Fibroblast of skin of back (primary cell): ENCODE measurements at regions not wholly inside any gene's neighbourhood (a gene's known extent, or its start where the extent isn't known, plus 50 kb on each side); places are given as distances from the start of the nearest gene placed in this dataset.

Source experiments
- DNase-seq: peaks from one replicate; pipeline ENCODE4 v3.0.0-alpha.2; 2013

DNA sequence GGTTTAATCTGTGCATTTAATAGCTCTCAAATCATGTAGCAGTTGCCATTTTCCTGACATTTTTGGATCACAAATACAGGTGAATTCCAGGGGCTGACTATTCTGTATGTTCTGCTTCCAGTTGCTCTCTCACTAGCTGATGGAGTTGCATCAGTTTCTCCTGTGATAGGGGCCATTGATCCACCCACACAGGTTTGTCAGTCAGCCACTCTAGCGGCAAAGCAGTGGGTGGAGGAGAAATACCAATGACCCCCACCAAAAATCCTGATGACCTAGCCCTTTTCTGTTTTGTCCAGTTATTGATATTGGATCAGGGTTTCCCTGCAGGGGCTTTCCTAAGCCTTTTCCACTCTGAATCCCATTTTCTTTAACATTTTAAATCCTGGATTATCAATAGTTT is 72.3 kb upstream of the BTN3A2 start:
- DNase-seq: no peak

DNA sequence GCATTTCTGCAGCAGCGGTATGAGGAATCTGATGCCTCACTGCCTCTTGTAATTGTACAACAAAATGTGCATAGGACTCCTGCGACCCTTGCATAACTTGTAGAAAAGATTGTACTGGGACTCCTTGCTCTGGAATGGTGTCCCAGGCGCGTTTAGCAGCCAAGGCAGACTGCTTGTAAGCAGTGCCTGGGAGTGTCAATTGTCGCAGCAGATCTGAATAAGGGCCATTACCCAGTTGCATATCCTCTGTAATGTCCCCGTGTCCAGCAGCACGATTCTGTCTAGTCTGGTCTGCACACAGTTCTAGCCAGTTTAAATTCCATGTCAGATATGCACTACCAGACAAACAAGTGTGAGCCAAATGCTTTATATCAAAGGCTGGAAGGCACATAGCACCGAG is 70.7 kb upstream of the BTN3A2 start:
- no peak for DNase-seq

DNA sequence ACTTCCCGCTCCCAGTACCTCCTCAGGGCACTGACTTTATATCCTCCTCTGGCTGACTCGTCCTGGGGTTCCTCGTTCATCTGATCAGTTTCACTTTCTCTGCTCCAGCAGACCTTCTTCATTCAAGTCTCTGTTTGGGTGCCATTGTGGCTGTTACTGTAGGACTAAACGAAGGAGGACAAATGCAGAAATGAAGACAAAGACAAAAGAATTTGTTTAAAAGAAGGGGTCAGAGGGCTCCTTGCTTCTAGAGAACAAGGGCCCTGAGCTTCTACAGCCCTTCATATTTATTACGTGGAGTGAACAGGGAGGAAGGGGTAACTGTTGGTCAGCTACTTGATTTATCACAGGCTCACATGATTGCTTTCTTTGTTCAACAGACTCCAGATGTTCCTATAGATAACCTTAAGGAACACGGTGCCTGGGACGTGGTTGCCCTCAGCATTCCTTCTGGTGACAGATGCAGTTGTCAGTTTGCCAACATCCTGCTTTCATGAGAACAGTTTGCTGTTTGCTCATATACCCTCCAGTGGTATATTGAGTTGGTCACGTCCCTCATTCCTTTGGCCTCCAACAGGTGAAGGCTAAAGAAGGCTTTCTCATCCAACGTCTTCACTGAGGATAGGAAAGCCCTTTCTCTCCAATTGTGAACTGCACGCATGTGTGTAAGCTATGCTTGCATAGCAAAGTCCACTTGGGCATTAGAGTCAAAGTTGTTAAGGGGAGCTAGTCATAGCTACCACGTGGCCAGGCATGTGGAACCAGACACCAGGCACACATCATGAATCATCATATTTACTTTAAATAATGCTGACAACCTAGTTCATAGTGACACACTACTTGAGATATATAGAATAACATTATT is 69.1 kb upstream of the BTN3A2 start:
- DNase-seq: peak; percentile 85

DNA sequence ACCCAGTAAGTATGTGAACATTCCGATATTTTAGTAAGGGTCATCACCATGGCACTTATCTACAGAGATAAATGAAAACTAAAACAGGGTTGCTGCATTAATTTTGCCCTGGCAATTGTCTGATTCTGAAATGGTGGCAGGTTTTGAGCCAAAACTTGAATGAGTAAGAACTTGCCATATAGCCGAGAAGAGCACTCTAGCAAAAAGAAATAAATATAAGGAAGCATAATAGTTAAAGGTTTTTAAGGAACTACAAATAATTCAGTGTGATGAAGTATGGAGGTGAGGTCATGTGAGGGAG is 68.5 kb upstream of the BTN3A2 start:
- no peak for DNase-seq

DNA sequence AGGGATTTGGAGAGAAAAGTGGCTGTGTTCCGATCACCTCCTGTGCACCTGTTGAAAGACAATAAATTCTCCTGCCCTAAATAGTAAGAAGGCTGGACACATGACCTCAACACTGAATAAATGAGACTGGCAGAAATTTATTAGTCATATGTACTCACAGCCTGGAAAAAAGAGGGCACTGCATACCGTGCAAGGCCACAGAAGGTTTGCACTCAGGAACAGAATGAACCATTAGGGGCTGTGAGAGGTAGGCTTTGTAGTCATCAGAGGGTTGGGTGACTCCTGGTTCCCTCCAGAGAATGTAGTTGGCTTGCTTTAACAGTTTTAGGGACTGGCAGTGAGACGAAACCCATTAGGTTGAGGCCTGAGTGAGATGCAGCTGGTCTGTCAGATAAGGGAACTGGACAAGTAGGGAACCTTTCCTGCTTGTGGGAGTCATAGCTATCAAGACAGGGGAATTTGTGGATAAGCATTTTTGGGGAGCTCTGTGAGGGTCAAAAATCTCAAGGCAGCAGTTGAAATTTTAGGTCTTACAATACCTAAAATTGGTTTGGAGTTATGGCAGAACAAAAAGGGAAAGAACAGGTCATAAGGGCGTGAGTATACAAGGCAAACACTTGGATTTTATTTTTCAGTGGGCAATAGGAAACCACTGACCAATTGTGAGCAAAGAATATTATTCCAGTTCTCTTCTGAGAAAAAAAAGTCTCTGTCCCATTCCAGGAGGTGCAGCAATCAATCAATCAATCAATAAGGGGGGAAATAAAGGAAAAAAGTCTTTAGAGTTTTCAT is 67.9 kb upstream of the BTN3A2 start:
- DNase-seq: peak; percentile 35

DNA sequence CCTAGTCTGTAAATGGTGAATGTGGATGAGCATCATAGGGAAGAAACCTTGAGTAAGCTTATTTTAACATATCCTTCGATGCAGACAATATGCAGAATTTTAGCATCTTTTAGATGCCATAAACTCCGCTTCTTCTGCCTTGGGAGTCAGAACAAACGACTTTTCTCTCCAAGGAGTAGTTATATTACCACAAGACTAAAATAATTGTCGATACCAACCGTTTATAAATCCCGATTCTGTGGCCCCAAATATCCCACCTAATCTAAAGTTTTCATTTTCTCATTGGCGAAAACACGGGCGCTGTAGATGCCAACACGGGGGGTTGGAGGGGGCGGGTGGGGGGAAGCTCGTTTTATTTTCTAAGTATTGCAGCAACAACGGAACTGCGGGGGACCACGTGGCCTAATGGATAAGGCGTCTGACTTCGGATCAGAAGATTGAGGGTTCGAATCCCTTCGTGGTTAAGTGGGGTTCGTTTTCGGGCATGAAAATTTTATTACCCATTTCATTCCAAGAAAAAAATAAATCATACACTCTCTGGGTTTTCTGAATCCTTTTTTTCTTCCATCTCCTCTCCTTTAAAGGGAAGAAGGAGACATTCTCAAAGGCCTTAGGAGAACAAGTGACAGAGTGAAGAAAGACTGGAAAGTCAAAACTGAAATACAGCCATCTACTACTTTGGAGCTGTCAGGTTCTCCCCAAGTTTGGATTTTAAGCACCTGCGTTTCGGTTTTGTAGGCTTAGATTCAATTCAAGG is 65.5 kb upstream of the BTN3A2 start:
- DNase-seq: peak; percentile 21

DNA sequence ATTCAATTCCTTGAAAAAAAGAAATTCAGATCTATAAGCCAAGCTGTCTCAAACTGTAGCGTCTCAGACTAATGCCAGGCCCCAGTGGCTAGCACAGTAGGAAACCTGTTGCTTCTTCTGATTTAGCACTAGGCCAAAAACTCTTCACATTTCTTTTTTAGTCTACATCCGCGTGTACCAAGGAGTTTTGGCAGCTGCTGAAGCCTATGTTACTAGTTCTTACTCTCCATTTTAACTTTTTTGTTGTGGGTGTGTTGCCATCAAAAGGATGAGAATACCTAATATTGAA is 65.0 kb upstream of the BTN3A2 start:
- DNase-seq: no peak

DNA sequence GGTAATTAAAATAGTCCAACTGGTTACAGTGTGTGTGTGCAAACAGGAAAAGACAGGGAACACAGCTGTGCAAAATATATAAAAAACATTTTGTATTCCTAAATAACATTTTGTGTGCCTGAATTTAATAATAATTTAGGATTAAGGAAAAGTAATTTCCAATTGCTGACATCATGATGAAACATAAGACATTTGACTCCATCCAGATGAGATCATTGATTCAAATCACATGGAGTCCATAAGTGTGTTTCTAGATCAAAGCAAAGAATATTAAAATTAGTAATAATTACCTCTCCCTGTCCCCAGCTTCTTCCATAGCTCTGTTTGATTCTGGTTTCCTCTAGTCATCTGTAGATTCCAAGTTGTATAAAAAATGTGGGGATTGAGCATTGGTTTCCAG is 64.6 kb upstream of the BTN3A2 start:
- no peak for DNase-seq

DNA sequence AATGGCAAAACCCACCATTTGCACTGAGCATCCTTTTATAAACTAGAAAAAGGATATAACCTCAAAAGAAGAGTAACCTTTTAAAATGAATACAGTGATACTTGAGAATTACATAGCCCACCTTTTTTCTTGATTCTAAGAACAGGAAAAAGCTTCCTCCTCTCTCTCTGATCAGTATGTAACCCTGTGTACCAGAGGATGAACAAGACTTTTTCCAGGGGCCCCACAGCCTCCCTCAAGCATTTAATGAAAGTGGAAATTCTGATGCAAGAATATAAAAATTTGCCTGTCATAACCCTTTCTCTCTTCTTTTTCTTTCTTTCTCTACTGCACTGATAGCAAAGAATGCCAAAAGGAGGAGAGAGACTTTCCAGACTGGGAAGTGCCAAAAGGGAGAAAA is 64.2 kb upstream of the BTN3A2 start:
- no peak for DNase-seq

DNA sequence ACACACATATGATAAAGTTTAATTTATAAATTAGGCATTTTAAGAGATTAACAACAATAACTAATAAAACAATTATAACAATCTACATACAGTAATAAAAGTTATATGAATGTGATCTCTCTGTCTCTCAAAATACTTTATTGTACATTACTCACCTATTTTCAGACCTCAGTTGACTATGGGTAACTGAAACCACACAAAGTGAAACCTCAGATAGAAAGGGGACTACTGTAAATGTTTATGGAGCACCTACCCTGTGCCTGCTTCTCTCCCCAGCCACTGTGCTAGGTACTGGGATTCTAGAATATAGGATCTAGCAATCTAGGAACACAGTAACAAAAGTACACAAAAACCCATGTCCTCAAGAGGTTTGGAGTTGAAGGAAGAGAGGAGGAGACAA is 63.4 kb upstream of the BTN3A2 start:
- DNase-seq: no peak

DNA sequence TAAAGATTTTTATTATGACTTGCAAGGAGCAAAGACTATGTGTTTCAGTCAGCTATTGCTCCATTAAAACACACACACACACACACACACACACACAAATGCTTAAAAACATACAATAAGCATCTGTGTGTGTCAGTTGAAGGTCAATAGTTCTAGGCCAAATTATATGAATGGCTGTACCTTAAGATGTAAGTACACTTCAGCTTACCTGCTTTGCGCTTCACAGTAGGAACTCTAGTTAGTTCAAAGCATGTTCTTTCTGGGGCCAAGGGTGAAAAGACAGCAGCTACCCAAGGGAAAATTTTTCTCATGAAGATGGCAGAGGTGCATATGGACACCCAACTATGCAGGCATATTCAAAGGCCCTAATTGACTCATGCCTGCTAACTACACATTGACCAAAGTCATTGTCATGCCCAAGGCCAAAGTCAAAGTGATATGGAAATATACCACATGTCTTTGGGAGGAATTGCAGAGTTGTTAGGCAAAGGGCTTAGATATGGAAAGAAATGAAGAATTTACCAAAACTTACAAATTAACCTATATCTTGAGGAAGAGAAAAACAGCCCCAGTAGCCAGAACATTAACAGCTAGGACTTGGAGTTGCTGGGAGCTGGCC is 61.9 kb upstream of the BTN3A2 start:
- DNase-seq: no peak

DNA sequence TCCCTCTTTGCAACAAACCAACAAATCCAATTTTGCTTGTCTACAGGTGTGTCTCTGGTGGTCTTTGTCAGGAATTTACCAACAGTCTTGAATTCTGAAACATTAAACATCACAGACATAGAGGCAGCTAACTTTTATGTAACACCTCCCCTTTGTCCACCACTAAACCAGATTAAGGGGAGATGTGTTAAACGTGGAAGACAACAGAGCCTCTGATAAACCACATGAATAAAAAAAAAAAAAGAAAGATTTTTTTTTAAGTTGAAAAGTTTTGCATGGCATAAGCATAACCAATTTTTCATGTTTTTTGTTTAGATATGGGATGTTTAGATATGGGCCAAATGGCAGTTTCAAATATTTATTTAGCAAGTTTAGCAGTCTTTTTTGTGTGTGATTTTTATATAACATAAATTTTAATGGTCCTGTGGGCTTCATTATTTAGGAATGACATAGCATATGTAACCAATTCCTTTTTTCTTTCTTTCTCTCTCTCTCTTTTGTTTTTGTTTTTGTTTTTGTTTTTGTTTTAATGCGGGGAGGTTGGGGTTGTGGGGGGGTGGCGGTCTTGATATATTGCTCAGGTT is 60.7 kb upstream of the BTN3A2 start:
- no peak for DNase-seq

DNA sequence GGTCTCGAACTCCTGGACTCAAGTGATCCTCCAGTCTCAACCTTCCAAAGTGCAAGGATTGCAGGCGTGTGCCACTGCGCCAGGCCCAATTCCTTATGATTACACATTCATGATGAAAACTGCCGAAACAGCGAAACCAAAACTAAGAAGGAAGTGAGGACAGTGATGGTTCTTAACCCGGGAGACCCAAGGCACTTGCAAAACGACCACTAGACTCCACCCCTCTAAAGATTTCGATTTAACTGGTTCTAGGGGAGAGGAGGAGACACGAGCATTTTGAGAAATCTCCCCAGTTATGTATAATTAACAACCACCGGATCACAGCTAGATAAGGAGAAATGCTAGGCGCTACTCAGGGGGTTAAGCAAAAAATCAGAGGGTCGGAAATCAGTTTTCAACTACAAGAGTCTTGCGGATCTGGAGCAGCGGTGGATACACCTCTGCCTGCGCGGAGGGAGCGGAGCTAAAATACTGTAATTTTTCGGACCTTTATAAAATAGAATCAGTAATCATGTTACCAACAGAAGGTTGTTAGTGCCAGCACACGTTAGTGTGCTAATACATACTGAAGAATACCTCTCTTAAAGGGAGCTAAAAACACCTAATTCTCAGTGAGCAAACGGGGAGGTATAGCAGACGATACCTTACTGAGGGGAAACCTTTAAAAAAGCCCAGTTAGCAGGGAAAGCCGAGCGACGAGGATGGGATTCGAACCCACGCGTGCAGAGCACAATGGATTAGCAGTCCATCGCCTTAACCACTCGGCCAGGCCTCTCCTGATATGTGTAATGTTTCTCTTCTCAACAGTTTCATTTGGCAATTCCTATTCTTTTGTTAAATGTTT is 60.0 kb upstream of the BTN3A2 start:
- DNase-seq: peak; percentile 77

DNA sequence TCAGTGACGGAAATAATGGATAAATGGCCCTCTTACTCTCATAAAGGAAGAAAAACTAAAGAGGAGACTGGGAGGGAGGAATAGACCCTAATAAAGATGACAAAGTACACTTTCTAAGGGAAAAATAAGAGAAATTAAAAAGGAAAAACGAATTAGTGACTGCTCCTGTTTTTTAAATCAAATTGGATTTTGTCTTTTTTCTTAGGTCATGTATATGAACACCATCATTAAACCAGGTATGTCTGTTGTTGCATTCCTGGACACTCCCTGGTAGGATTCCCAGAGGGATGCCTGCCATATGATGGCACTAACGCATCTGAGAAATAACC is 59.4 kb upstream of the BTN3A2 start:
- DNase-seq: no peak

DNA sequence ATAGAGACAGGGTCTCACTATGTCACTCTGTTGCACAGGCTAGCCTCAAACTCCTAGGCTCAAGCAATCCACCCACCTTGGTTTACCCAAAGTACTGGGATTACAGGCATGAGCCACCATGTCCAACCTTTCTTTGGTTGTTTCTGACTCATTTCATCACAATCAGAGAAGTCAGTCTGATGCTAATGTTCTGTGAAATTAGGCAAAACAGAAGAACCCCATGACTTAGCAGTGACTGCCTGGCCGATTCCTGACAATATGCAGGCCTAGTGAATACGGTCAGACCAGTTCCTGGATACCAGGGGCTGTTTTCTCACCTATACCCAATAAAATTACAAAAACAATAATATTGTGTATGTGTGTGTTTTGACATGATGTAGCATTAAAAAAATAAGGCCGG is 58.8 kb upstream of the BTN3A2 start:
- DNase-seq: no peak

DNA sequence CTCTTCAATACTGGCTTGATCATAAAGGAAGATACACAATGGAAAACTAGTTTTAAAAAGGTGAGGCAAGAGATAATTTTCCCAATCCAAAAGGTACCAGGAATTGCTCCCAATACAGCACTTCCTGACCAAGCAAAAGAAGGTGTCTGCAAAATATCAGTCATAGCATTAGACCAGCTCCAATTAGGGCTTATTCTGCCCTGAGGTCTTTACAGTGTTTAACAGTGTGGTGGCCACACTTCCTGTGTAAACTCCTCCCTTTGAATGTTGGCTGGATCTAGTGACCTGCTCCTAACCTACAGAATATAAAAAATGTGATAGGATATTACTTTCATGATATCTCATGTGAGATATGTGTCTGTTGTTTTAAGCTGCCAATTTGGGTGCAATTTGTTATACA is 57.1 kb upstream of the BTN3A2 start:
- DNase-seq: no peak

DNA sequence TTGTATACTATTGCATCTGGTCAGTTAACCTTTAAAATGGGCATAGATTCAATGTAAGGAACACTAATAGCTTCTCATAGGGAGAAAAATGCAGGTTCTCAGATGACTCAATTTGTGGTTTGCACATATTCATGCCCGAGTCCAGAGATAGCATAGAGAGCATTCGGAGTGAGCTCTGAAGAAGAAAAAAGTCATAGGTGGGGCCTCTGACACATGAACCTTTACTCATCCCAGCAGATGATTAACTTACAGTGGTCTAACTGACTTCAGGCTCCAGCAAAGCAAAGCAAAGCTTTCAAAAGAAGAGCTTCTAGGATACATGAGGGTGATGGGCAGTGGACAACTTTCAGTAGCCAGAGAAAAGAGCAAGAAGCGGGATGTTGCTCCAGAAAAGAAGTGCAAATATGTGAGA is 55.3 kb upstream of the BTN3A2 start:
- peak; percentile 82 for DNase-seq

DNA sequence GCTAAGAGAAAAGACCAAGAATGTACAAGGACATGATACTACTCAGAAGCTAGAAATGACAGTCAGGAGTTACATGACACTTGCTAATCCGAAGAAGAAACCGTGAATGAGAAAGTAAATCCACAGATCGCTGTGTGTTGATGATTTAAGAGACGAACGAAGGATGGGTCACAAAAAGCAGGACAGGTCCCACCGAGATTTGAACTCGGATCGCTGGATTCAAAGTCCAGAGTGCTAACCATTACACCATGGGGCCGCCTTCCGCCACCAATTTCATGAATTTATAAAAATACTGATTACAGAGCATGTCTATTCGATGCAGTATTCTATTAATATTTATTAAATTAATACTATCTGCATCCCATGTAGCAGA is 54.0 kb upstream of the BTN3A2 start:
- peak; percentile 73 for DNase-seq

DNA sequence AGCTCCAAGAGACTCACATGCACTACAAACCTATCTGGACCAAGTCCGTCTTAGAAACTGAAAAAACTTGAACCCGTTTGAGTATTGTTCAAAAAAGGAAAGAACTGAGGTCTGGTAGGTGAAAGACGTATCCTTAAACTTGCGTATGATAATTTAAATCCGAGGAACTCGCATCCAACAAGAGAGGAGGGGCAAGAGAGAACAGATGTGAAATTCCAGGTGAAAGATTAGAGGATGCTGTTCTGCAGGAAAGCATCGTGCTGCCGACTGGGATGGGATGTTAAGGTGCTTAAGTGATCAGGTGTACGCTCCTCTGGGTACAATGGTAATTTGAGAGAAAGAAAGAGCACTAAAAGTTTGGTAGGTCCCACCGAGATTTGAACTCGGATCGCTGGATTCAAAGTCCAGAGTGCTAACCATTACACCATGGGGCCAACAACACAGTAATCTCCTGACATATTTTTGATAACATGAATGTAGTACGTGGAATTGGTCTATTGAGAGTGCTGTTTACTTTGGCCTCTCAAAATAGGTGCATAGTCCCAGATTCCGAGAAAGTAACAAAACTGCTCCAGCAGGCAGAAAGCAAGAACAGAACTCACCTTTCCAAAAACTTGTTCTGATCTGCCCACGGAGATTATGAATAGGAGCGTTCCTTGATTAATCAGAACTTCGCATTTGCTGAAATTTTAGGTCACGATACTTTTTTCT is 53.5 kb upstream of the BTN3A2 start:
- peak; percentile 74 for DNase-seq

DNA sequence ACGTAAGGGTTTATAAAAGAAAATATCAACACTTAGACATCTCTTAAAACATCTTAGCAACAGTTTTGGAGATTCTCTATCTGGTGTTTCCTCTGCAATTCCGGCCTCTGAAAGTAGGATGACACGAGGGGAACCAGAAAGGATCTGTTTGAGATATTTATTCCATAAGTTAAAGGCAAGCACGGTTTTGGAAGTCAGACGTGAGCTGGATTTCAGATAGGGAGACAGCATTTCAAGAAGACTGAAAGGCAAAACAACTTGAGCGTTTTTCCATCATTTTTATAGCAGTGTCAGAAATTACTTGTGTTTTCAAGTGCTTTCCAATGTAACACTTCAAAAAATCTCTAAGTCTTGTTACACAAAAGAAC is 52.9 kb upstream of the BTN3A2 start:
- DNase-seq: no peak
